Osteocyte (in vitro differentiated cells): ENCODE measurements at regions not wholly inside any gene's neighbourhood (a gene's known extent, or its start where the extent isn't known, plus 50 kb on each side); places are given as distances from the start of the nearest gene placed in this dataset.

Source experiments
- DNase-seq: peaks from one replicate; pipeline ENCODE4 v3.0.0; 2021; ENCODE audit warnings: mixed read lengths; ENCODE audit not compliant: unreplicated experiment; ENCODE audit errors: extremely low spot score
- H3K27ac Mint-ChIP-seq: one replicate; pipeline ENCODE4 v1.8.0; 2021; ENCODE audit warnings: mild to moderate bottlenecking, mixed read lengths; ENCODE audit not compliant: unreplicated experiment
- H3K27me3 Mint-ChIP-seq: one replicate; pipeline ENCODE4 v1.8.0; 2021; ENCODE audit warnings: mixed read lengths; ENCODE audit not compliant: unreplicated experiment
- H3K36me3 Mint-ChIP-seq: one replicate; pipeline ENCODE4 v1.8.0; 2021; ENCODE audit warnings: mixed read lengths; ENCODE audit not compliant: unreplicated experiment
- H3K4me1 Mint-ChIP-seq: one replicate; pipeline ENCODE4 v1.8.0; 2021; ENCODE audit warnings: mixed read lengths; ENCODE audit not compliant: unreplicated experiment
- H3K4me3 Mint-ChIP-seq: one replicate; pipeline ENCODE4 v1.8.0; 2021; ENCODE audit warnings: mild to moderate bottlenecking, moderate library complexity, mixed read lengths; ENCODE audit not compliant: unreplicated experiment
- H3K9me3 Mint-ChIP-seq: one replicate; pipeline ENCODE4 v1.8.0; 2021; ENCODE audit warnings: mixed read lengths; ENCODE audit not compliant: unreplicated experiment
- CTCF ChIP-seq: fragments of 200-600 bp; sonication (generic); IDR thresholded peaks from 2 replicates; pipeline ENCODE4 v1.5.0; 2021; ENCODE audit warnings: antibody characterized with exemption, mild to moderate bottlenecking, moderate library complexity

DNA sequence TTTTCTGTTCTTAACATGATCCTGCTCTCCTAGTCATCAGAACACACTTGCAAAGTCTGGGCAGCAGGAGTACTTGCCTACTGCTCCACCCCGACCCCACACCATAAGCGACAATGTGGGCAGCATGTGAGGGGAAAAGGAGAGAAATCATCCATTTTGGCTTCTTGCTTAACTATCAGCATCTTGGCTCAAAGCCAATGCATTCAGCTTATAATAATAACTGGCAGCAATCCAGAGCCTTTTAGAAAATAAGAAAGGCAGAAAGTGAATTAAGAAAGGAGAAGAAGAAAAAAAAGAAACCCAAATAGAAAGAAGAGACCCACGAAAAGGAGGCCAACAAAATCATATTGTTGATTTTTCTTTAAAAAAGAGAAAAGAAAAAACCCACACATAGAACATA, 930.8 kb downstream of the BCL11B start:
- H3K27me3 Mint-ChIP-seq, result no peaks in the 10 kb centered on the region
- H3K4me3 Mint-ChIP-seq, result no peak overlapping the region
- H3K4me1 Mint-ChIP-seq, result no peaks in the 10 kb centered on the region
- TF ChIP-seq CTCF, result no peak
- H3K27ac Mint-ChIP-seq, result no peak overlapping the region
- DNase-seq, result no peak
- peaks cover 41% of the 10 kb centered on the region for H3K9me3 Mint-ChIP-seq
- no peaks in the 10 kb centered on the region for H3K36me3 Mint-ChIP-seq

GRCh38 chr14:98345161-98345560, 926.8 kb downstream of the BCL11B start:
- no peak for TF ChIP-seq CTCF
- no peaks in the 10 kb centered on the region for H3K36me3 Mint-ChIP-seq
- no peaks in the 10 kb centered on the region for H3K4me1 Mint-ChIP-seq
- H3K27me3 Mint-ChIP-seq, result no peaks in the 10 kb centered on the region
- H3K4me3 Mint-ChIP-seq, result no peak overlapping the region
- H3K27ac Mint-ChIP-seq, result no peak overlapping the region
- peaks cover 23% of the 10 kb centered on the region for H3K9me3 Mint-ChIP-seq
- DNase-seq, result no peak

GRCh38 chr14:98347686-98348085, 924.3 kb downstream of the BCL11B start:
- Mint-ChIP-seq H3K27ac (no peak overlapping the region), H3K36me3 (no peaks in the 10 kb centered on the region), H3K4me1 (no peaks in the 10 kb centered on the region), H3K4me3 (no peak overlapping the region), H3K27me3 (no peaks in the 10 kb centered on the region), H3K9me3 (peaks cover 14% of the 10 kb centered on the region)
- no peak for DNase-seq
- no peak for TF ChIP-seq CTCF

DNA sequence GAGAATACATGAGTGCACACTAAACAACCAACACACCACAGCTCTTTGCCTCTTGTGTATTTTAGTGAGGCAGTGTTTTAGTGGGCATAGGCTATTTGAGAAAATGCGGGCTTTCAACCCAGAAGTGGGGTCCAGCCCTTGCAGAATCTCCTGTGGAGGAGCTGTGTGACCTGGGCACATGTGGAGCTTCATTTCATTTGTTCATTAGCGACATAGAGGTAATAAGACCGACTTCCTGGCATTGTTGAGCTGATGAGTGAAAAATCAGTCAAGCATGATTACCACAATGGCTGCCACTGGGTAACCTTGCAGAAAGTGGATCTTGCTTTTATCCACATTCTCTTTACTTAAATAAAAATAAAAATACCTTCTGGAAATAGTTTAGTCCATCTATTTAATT, 923.5 kb downstream of the BCL11B start:
- no peak for DNase-seq
- Mint-ChIP-seq H3K4me3 (no peak overlapping the region), H3K27ac (no peak overlapping the region), H3K27me3 (no peaks in the 10 kb centered on the region), H3K4me1 (no peaks in the 10 kb centered on the region), H3K9me3 (peaks cover 20% of the 10 kb centered on the region), H3K36me3 (no peaks in the 10 kb centered on the region)
- TF ChIP-seq CTCF, result no peak

DNA sequence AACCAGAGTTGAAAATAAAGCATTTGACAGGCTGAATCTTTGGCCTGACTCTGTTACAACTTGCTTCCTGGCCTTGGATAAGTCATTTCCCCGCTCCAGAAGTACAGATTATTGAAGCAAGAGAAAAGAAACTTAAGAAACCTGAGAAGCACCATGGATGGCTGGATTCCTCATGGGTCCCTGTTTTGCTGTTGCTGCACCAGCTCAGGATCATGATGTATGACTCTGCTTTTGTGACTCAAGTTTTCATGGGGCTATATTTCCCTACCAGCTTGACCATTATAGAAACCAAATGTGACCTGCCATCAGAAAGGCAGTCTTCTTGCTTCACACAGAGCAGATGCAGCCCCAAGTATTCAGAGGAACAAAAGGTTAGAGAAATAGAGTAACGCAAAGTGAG, 921.8 kb downstream of the BCL11B start:
- DNase-seq, result no peak
- no peaks in the 10 kb centered on the region for H3K36me3 Mint-ChIP-seq
- no peaks in the 10 kb centered on the region for H3K4me1 Mint-ChIP-seq
- H3K9me3 Mint-ChIP-seq, result peaks cover 29% of the 10 kb centered on the region
- no peak for TF ChIP-seq CTCF
- H3K4me3 Mint-ChIP-seq, result no peak overlapping the region
- no peak overlapping the region for H3K27ac Mint-ChIP-seq
- no peaks in the 10 kb centered on the region for H3K27me3 Mint-ChIP-seq
